ENCODE measurements at regions not wholly inside any gene's neighbourhood (a gene's known extent, or its start where the extent isn't known, plus 50 kb on each side); places are given as distances from the start of the nearest gene placed in this dataset.

GRCh38 chr6:113558966-113559365 is 298.2 kb upstream of the MARCKS start:
- no peak for DNase-seq

DNA sequence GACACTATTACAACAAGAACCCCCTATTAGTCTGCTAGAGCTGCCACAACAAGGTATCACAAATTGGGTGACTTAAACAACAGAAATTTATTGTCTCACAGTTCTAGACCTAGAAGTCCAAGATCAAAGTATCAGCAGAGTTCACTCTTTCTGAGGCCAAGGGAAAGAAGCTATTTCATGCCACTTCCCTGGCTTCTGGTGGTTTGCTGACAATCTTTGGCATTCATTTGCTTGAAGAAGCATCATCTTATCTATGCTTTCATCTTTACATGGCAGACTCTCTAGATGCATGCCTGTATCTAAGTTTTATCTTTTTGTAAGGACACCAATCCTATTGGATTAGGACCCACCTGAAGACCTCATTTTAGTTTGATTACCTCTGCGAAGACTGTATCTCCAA is 296.8 kb upstream of the MARCKS start:
- no peak for DNase-seq

DNA sequence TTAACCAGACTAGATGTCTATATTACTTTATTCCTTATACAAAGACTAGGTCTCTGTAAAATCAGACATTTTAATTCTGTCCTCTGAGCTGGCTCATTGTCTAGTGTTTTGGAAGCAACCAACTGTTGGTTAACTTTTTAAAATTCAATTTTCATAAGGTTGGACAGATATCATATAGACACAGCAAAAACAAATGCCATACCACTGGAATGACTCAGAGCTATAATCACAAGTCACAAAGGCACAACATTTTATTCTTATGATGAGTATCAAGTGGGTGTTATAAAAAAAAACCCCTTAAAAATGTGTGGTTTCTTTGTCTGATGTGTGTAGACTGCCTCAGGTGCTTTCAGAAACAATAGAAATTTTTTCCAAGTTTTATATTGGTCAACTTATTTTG is 296.2 kb upstream of the MARCKS start:
- DNase-seq: no peak

- DNase-seq: no peak
These were observed 294.9 kb upstream of the MARCKS start for GRCh38 chr6:113562248-113562647.

DNA sequence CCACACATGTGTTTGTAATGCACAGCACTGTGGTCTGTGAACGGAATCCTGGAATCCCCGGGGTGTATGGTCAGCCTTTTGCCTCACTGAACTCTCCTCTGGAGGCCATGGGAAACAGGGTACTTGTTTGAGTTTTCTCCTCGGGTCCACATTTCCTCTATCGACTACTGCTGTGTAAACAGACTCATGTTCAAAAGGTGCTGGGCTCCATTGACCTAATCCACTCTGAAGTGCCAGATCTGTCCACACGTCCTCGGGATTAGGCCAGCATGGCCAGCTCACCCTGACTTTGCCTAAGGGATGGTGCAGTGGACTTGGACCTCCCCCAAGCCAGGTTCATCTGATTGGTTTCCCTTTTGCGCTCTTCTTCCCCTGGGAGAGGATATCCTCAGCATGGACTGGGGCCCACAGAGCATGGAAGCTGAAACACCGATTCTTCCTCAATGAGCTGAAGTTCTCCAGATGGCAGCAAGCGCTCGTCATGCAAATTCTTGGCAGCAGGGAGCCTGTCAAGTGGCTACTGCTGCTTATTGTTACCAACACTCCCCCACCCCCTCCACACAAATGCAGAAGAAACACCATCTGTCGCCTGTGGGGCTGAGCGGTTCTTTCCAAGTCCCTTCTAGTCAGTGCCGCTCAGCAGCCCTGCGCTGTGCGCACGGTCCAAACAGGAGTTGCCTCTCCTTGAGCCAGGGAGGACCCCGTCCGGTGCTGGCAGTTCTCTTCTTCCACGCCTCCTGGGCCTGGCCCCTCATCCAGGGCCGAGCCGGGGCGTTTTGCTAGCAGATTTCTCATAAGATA is 292.6 kb upstream of the MARCKS start:
- DNase-seq: no peak

GRCh38 chr6:113565306-113565705 is 291.8 kb upstream of the MARCKS start:
- DNase-seq: no peak

GRCh38 chr6:113570161-113570560 is 287.0 kb upstream of the MARCKS start:
- DNase-seq: no peak

- no peak for DNase-seq
These were observed 286.5 kb upstream of the MARCKS start for GRCh38 chr6:113570641-113571040.

DNA sequence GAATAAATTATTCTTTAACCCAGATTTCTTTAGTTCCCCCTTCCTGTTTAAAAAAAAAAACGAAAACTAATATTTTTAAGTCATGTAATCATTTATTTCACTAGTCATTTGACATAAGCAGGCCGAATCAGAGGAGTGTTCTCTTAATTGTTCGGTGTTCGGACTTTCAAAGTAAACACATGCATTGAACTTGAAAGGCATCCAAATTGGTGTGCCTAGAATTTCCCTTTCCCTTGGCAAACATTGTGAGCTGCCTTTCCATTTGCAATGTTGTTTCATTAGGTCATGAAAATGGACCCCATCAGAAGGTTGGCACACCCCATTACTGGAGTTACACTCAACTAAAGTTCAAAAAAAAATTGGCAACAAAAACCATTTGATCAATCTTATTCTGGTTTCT is 283.0 kb upstream of the MARCKS start:
- DNase-seq: no peak

DNA sequence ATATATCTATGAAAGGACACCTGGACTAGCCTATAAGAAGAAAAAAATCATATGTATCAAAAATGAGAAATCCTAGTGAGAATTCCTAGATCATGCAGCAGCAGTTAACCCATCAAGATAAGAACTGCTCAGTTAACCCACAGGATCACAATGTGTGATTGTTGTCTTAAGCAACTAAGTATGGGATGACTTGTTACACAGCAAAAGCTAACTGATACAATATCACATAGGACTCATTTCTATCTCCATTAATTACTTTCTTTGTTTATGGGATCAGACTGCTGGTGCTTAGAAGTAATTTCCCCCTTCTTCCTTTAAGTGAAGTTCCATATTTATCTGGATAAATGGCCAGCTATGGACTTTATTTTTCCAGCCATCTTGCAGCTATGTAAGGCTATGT is 280.8 kb upstream of the MARCKS start:
- DNase-seq: no peak

GRCh38 chr6:113578691-113579090 is 278.5 kb upstream of the MARCKS start:
- DNase-seq: no peak

DNA sequence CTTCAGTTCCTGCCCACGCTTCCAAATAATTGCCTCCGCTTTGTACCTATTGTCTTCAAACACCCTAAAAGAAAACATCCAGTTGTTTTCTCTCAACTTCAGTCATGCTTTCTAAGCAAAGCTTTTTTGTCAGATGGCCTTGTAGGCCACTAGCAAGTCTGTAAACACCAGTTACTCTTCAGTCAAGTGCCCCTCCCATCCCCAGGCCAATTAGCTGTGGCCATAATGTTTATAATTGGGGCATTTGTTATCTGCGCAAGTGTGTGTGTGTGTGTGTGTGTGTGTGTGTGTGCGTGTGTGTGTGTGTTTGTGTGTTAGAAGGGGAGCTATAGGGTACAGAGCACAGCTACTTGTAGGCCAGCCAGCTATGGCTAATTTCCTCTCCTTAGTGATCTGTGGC is 272.4 kb upstream of the MARCKS start:
- DNase-seq: no peak

DNA sequence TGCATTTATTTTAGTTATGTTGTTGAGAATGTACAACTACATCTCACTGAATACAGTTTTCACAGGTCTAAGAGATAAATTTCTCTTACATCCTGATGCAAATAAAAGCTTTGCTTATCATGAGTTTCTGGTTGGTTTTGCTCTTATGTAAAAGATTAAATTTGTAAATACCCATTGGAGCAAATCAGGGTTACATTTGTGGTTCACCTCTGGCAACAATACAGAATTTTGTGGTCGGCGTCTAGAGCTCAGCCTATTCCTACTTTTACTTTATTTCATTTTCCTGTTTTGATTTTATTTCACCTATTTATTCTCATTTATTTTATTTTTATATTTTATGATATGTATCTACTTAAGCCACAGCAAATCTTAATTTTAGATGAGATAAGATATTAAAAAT is 271.9 kb upstream of the MARCKS start:
- no peak for DNase-seq

GRCh38 chr6:113586413-113587077 is 270.6 kb upstream of the MARCKS start:
- no peak for DNase-seq

DNA sequence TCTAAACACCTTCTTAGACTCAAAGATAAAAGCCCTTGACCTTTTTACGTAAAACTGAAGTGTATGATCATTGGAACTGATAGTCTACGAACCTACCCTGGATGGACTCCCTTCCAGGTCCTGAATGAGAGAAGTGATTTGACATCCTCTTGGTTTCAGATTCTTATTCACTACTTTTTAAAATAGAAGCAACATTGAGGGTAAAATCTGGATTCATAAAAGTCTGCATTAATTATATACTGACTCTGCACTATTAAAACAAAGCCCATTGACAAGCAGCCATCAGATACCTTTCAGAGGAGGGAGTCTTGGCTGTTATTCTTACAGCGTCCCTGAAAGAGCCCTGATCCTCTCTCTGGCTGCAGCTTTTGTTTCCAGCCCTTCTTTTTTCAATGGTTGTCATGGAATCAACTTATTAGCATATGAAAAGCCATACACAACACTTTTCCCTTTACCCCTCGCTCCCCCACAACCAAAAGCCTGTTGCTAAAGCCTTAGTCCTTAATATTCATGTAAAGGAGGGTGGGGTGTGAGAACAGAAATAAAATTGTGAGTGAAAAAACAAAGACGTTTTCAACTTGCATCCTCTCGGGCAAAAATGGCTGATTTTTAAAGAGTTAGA is 270.0 kb upstream of the MARCKS start:
- DNase-seq: no peak

GRCh38 chr6:113588646-113589045 is 268.5 kb upstream of the MARCKS start:
- DNase-seq: no peak

- no peak for DNase-seq
These were observed 265.0 kb upstream of the MARCKS start for GRCh38 chr6:113591896-113592827.

- DNase-seq: no peak
These were observed 262.4 kb upstream of the MARCKS start for GRCh38 chr6:113594726-113595125.

GRCh38 chr6:113595911-113596376 is 261.2 kb upstream of the MARCKS start:
- DNase-seq: no peak

GRCh38 chr6:113596387-113597230 is 260.5 kb upstream of the MARCKS start:
- DNase-seq: no peak

DNA sequence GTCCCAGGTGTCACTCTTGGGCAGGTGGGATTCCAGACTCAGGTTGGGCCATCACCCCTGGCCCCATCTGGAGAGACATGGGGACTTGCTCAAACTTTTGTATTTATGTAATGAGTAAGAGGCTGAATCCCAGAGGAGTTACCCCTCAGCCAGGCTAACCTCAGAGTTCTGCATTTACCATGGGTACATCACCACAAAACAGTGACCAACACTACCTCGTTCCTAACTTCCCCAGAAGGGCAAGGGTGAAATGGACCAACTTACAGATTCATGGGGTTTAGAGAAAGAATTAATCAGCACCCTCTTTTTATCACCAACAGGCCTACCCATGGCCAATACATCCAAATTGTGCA is 259.9 kb upstream of the MARCKS start:
- DNase-seq: no peak

- DNase-seq: no peak
These were observed 258.4 kb upstream of the MARCKS start for GRCh38 chr6:113598786-113599185.
